HFFc6 (cell line): ENCODE measurements at regions not wholly inside any gene's neighbourhood (a gene's known extent, or its start where the extent isn't known, plus 50 kb on each side); places are given as distances from the start of the nearest gene placed in this dataset.

Experiments used
- DNase-seq: peaks from one replicate; pipeline ENCODE4 v3.0.0-alpha.2; 2018
- H3K27ac Mint-ChIP-seq: 2 replicates; pipeline ENCODE4 v1.8.0; 2020; ENCODE audit warnings: mild to moderate bottlenecking, mixed read lengths
- H3K27me3 Mint-ChIP-seq: 2 replicates; pipeline ENCODE4 v1.8.0; 2021; ENCODE audit warnings: mild to moderate bottlenecking, moderate library complexity, mixed read lengths; ENCODE audit not compliant: insufficient read depth
- H3K36me3 Mint-ChIP-seq: 2 replicates; pipeline ENCODE4 v1.8.0; 2021; ENCODE audit warnings: low read depth, mixed read lengths
- H3K4me1 Mint-ChIP-seq: 2 replicates; pipeline ENCODE4 v1.8.0; 2020; ENCODE audit warnings: low read depth, mixed read lengths
- H3K4me3 Mint-ChIP-seq: 2 replicates; pipeline ENCODE4 v1.8.0; 2020; ENCODE audit warnings: mild to moderate bottlenecking, moderate library complexity, mixed read lengths
- H3K9me3 Mint-ChIP-seq: 2 replicates; pipeline ENCODE4 v1.8.0; 2020; ENCODE audit warnings: mild to moderate bottlenecking, mixed read lengths
- CTCF ChIP-seq: fragments of 200-600 bp; sonication (generic); IDR thresholded peaks from 2 replicates; pipeline ENCODE4 v1.5.0; 2021; ENCODE audit warnings: antibody characterized with exemption, mild to moderate bottlenecking

- no peak for DNase-seq
- H3K36me3 Mint-ChIP-seq, result peaks cover 9% of the 10 kb centered on the region
- no peak overlapping the region for H3K27ac Mint-ChIP-seq
- H3K4me3 Mint-ChIP-seq, result no peak overlapping the region
- H3K4me1 Mint-ChIP-seq, result no peaks in the 10 kb centered on the region
- peaks cover 10% of the 10 kb centered on the region for H3K9me3 Mint-ChIP-seq
- H3K27me3 Mint-ChIP-seq, result peaks cover 1% of the 10 kb centered on the region; the same call in 1 of the 2 replicates
- no peak for TF ChIP-seq CTCF
Observed at GRCh38 chr11:121748068-121748467, 295.3 kb upstream of the SORL1-AS1 start.

GRCh38 chr11:121743285-121743684 lies 290.5 kb upstream of the SORL1-AS1 start:
- DNase-seq, result no peak
- Mint-ChIP-seq H3K27ac (no peak overlapping the region), H3K4me3 (no peak overlapping the region), H3K9me3 (peaks cover 10% of the 10 kb centered on the region), H3K36me3 (peaks cover 9% of the 10 kb centered on the region), H3K27me3 (peaks cover 3% of the 10 kb centered on the region; the same call in 1 of the 2 replicates), H3K4me1 (peaks cover 9% of the 10 kb centered on the region)
- no peak for TF ChIP-seq CTCF

GRCh38 chr11:121741761-121742361 lies 289.1 kb upstream of the SORL1-AS1 start:
- H3K9me3 Mint-ChIP-seq, result peaks cover 10% of the 10 kb centered on the region
- peaks cover 9% of the 10 kb centered on the region for H3K4me1 Mint-ChIP-seq
- H3K36me3 Mint-ChIP-seq, result peaks cover 9% of the 10 kb centered on the region
- DNase-seq, result no peak
- peaks cover 2% of the 10 kb centered on the region; the same call in 1 of the 2 replicates for H3K27me3 Mint-ChIP-seq
- peak overlapping the region; percentile 24; the same call in 1 of the 2 replicates for H3K4me3 Mint-ChIP-seq
- H3K27ac Mint-ChIP-seq, result peak overlapping the region; percentile 15; the same call in 1 of the 2 replicates
- no peak for TF ChIP-seq CTCF

- Mint-ChIP-seq H3K27me3 (peaks cover 2% of the 10 kb centered on the region; the same call in 1 of the 2 replicates), H3K9me3 (peaks cover 10% of the 10 kb centered on the region), H3K36me3 (peaks cover 9% of the 10 kb centered on the region), H3K27ac (no peak overlapping the region), H3K4me3 (no peak overlapping the region; the same call in 1 of the 2 replicates), H3K4me1 (peaks cover 9% of the 10 kb centered on the region)
- no peak for DNase-seq
- no peak for TF ChIP-seq CTCF
Observed at GRCh38 chr11:121741351-121741760, 288.6 kb upstream of the SORL1-AS1 start.

GRCh38 chr11:121740902-121741301 lies 288.1 kb upstream of the SORL1-AS1 start:
- TF ChIP-seq CTCF, result no peak
- Mint-ChIP-seq H3K9me3 (peaks cover 10% of the 10 kb centered on the region), H3K27ac (no peak overlapping the region), H3K27me3 (peaks cover 2% of the 10 kb centered on the region; the same call in 1 of the 2 replicates), H3K4me1 (peaks cover 9% of the 10 kb centered on the region), H3K4me3 (no peak overlapping the region), H3K36me3 (peaks cover 9% of the 10 kb centered on the region)
- DNase-seq, result no peak
